HG03565 (cell line): ENCODE measurements at regions not wholly inside any gene's neighbourhood (a gene's known extent, or its start where the extent isn't known, plus 50 kb on each side); places are given as distances from the start of the nearest gene placed in this dataset.
A peak's percentile ranks its signal among the peaks of the same experiment; 100 is the strongest.
"Not testable (repeated sequence)": the region's sequence is repeated elsewhere in the genome, so short reads cannot be mapped to it uniquely, and the experiment has no call there.

Experiments used
- ATAC-seq: cut with Tn5 transposase; IDR thresholded peaks from one replicate; pipeline ENCODE4 v1.9.1; 2021; ENCODE audit warnings: mild to moderate bottlenecking, moderate library complexity; ENCODE audit not compliant: unreplicated experiment

- ATAC-seq: no peak
These were observed 608.6 kb upstream of the NR3C2 start for GRCh38 chr4:149050840-149051239.

GRCh38 chr4:149048451-149049143, 606.4 kb upstream of the NR3C2 start:
- ATAC-seq: no peak

- no peak for ATAC-seq
These were observed 605.2 kb upstream of the NR3C2 start for GRCh38 chr4:149047368-149047767.

- ATAC-seq: no peak
These were observed 603.5 kb upstream of the NR3C2 start for GRCh38 chr4:149045731-149046130.

GRCh38 chr4:149039786-149040185, 597.6 kb upstream of the NR3C2 start:
- not testable (repeated sequence) for ATAC-seq

- peak; percentile 74 for ATAC-seq
These were observed 589.2 kb upstream of the NR3C2 start for GRCh38 chr4:149031399-149031798.

GRCh38 chr4:149029056-149029651, 586.9 kb upstream of the NR3C2 start:
- ATAC-seq: no peak

GRCh38 chr4:149026696-149027095, 584.5 kb upstream of the NR3C2 start:
- no peak for ATAC-seq

GRCh38 chr4:149017002-149017734, 575.0 kb upstream of the NR3C2 start:
- ATAC-seq: no peak

GRCh38 chr4:149009223-149009622, 567.0 kb upstream of the NR3C2 start:
- no peak for ATAC-seq

- no peak for ATAC-seq
These were observed 566.3 kb upstream of the NR3C2 start for GRCh38 chr4:149008415-149009025.

- no peak for ATAC-seq
These were observed 563.0 kb upstream of the NR3C2 start for GRCh38 chr4:149005191-149005590.

GRCh38 chr4:148999924-149000323, 557.7 kb upstream of the NR3C2 start:
- ATAC-seq: no peak

GRCh38 chr4:148998719-148999118, 556.5 kb upstream of the NR3C2 start:
- ATAC-seq: no peak

- ATAC-seq: no peak
These were observed 544.7 kb upstream of the NR3C2 start for GRCh38 chr4:148986951-148987350.

- ATAC-seq: no peak
These were observed 542.7 kb upstream of the NR3C2 start for GRCh38 chr4:148984951-148985350.

- no peak for ATAC-seq
These were observed 540.0 kb upstream of the NR3C2 start for GRCh38 chr4:148982200-148982599.

GRCh38 chr4:148980782-148981480, 538.7 kb upstream of the NR3C2 start:
- no peak for ATAC-seq

- ATAC-seq: no peak
These were observed 536.1 kb upstream of the NR3C2 start for GRCh38 chr4:148978301-148978700.

- ATAC-seq: no peak
These were observed 533.2 kb upstream of the NR3C2 start for GRCh38 chr4:148975464-148975863.

GRCh38 chr4:148965080-148965479, 522.9 kb upstream of the NR3C2 start:
- no peak for ATAC-seq
